ENCODE measurements at regions not wholly inside any gene's neighbourhood (a gene's known extent, or its start where the extent isn't known, plus 50 kb on each side); places are given as distances from the start of the nearest gene placed in this dataset.

DNA sequence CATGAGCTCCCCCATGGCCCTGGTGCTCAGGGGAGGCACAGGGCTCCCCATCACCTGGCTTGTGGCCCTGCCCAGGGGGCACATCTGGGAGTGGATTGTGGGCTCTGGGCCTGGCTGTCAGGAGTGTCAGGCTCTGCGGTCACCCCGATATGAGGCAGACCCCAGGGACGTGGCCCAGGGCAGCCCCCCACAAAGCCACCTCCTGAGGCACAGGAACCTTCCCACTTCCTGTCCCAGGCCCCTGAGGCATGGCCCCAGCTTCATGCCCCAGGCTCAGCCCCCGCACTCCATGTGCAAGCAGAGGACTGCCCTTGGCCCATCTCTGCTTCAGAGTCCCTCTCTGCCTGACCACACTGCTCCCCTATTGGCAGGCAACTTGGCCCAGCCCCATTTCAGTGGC, 160.3 kb downstream of the PCTP start:
- no peak overlapping the region for H3K4me3 ChIP-seq (ENCODE audit: low read length)
- H2AFZ ChIP-seq (ENCODE audit: low read length) = no peak overlapping the region
- H3K9me2 ChIP-seq (replicated peaks; ENCODE audit: insufficient read depth, low read length) = no peaks in the 10 kb centered on the region
- no peaks in the 10 kb centered on the region for H4K20me1 ChIP-seq (ENCODE audit: insufficient read depth, low read length)
- H3K36me3 ChIP-seq (replicated peaks; ENCODE audit: insufficient read depth, low read length) = no peaks in the 10 kb centered on the region
- H3K4me1 ChIP-seq (ENCODE audit: low read length) = no peaks in the 10 kb centered on the region
- no peaks in the 10 kb centered on the region for H3F3A ChIP-seq (ENCODE audit: insufficient read depth, low read length)
- H3K9ac ChIP-seq (ENCODE audit: low read length) = no peak overlapping the region
- TF ChIP-seq EZH2phosphoT487 (IDR thresholded peaks at IDR 0.05; ENCODE audit: low read length) (no peak), EZH2 (optimal IDR thresholded peaks at IDR 0.05; ENCODE audit: low read depth, low read length) (no peak)
- TF ChIP-seq, protein P1, sequence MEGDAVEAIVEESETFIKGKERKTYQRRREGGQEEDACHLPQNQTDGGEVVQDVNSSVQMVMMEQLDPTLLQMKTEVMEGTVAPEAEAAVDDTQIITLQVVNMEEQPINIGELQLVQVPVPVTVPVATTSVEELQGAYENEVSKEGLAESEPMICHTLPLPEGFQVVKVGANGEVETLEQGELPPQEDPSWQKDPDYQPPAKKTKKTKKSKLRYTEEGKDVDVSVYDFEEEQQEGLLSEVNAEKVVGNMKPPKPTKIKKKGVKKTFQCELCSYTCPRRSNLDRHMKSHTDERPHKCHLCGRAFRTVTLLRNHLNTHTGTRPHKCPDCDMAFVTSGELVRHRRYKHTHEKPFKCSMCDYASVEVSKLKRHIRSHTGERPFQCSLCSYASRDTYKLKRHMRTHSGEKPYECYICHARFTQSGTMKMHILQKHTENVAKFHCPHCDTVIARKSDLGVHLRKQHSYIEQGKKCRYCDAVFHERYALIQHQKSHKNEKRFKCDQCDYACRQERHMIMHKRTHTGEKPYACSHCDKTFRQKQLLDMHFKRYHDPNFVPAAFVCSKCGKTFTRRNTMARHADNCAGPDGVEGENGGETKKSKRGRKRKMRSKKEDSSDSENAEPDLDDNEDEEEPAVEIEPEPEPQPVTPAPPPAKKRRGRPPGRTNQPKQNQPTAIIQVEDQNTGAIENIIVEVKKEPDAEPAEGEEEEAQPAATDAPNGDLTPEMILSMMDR (IDR thresholded peaks at IDR 0.05; ENCODE audit: low read length) = no peak
- no peaks in the 10 kb centered on the region for H3K9me3 ChIP-seq (replicated peaks; ENCODE audit: insufficient read depth, low read length)
- no peak for DNase-seq
- no peaks in the 10 kb centered on the region for H3K79me2 ChIP-seq (ENCODE audit: low read length)
- H3K27ac ChIP-seq (ENCODE audit: low read length) = no peak overlapping the region
- H3K4me2 ChIP-seq (ENCODE audit: low read depth, low read length) = no peak overlapping the region
- no peaks in the 10 kb centered on the region for H3K27me3 ChIP-seq (replicated peaks; ENCODE audit: insufficient read depth, low read length)

DNA sequence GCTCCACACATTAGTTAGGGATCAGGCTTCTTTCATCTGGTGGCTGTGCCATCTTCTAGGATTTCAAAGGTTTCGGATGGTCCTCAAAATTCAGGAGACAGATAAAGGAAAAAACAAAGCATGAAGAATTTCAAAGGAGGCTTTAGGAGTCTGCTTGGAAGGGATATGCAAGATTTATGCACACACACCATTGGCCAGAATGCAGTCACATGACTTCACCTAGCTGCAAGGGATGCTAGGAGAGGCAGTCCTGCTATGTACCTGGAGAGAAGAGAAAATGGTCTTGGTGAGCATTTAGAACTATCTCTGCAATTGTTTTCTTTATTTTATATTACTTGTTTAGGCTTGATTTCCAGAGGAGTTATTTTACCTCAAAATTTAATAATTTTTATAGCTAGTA, 174.6 kb downstream of the PCTP start:
- Histone ChIP-seq H3K27me3 (replicated peaks; ENCODE audit: insufficient read depth, low read length) (no peaks in the 10 kb centered on the region), H3K27ac (ENCODE audit: low read length) (no peak overlapping the region), H3K4me1 (ENCODE audit: low read length) (no peaks in the 10 kb centered on the region), H3K4me3 (ENCODE audit: low read length) (no peak overlapping the region), H4K20me1 (ENCODE audit: insufficient read depth, low read length) (no peaks in the 10 kb centered on the region), H3K4me2 (ENCODE audit: low read depth, low read length) (no peak overlapping the region), H3K79me2 (ENCODE audit: low read length) (no peaks in the 10 kb centered on the region), H3K9me2 (replicated peaks; ENCODE audit: insufficient read depth, low read length) (no peaks in the 10 kb centered on the region), H3F3A (ENCODE audit: insufficient read depth, low read length) (no peaks in the 10 kb centered on the region), H3K9me3 (replicated peaks; ENCODE audit: insufficient read depth, low read length) (no peaks in the 10 kb centered on the region), H3K9ac (ENCODE audit: low read length) (no peak overlapping the region), H2AFZ (ENCODE audit: low read length) (no peak overlapping the region), H3K36me3 (replicated peaks; ENCODE audit: insufficient read depth, low read length) (no peaks in the 10 kb centered on the region)
- DNase-seq = no peak
- TF ChIP-seq EZH2 (optimal IDR thresholded peaks at IDR 0.05; ENCODE audit: low read depth, low read length) (no peak), EZH2phosphoT487 (IDR thresholded peaks at IDR 0.05; ENCODE audit: low read length) (no peak)
- TF ChIP-seq, protein P1 (IDR thresholded peaks at IDR 0.05; ENCODE audit: low read length) = no peak

DNA sequence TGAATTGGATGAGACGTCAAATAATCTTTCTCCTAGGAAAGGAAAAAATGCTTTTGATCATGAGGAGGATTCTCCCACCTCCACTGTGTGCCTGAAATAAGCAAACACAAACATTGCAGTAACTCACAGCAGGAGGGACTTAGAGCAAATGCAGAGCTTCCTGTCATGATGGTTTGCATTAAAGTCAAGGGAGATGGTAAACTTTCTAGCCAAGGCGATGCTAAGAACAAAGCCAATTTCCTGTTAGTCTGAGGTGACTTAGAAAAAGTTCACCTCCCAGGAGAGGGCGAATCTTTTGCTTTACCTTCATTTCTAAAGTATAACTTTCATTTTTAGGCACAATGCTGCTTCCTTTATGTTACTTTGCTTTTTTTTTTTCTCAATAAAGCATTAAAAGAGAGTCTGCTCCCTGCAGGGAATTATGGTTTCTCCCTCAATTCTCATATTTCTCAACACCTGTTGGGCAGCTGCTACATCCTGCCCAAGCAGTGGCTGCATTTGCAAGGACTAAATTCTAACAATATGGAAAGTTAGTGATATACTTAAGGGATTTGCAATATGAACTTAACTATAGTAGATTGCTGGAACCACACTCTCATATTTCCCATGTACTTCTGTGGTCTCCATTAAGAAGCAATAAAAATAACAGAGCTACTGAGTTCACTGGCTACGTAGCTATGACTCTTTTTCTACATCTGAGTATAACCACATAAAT, 175.6 kb downstream of the PCTP start:
- Histone ChIP-seq H3K27me3 (replicated peaks; ENCODE audit: insufficient read depth, low read length) (no peaks in the 10 kb centered on the region), H3F3A (ENCODE audit: insufficient read depth, low read length) (no peaks in the 10 kb centered on the region), H2AFZ (ENCODE audit: low read length) (no peak overlapping the region), H3K9me2 (replicated peaks; ENCODE audit: insufficient read depth, low read length) (no peaks in the 10 kb centered on the region), H3K27ac (ENCODE audit: low read length) (no peak overlapping the region; the same call in 1 of the 2 replicates), H3K9ac (ENCODE audit: low read length) (no peak overlapping the region), H4K20me1 (ENCODE audit: insufficient read depth, low read length) (no peaks in the 10 kb centered on the region), H3K36me3 (replicated peaks; ENCODE audit: insufficient read depth, low read length) (no peaks in the 10 kb centered on the region), H3K4me2 (ENCODE audit: low read depth, low read length) (no peak overlapping the region), H3K4me3 (ENCODE audit: low read length) (no peak overlapping the region), H3K4me1 (ENCODE audit: low read length) (no peaks in the 10 kb centered on the region), H3K79me2 (ENCODE audit: low read length) (no peaks in the 10 kb centered on the region), H3K9me3 (replicated peaks; ENCODE audit: insufficient read depth, low read length) (no peaks in the 10 kb centered on the region)
- peak; percentile 65 for DNase-seq
- no peak for TF ChIP-seq EZH2phosphoT487 (IDR thresholded peaks at IDR 0.05; ENCODE audit: low read length)
- TF ChIP-seq, protein P1 (IDR thresholded peaks at IDR 0.05; ENCODE audit: low read length) = no peak
- TF ChIP-seq EZH2 (optimal IDR thresholded peaks at IDR 0.05; ENCODE audit: low read depth, low read length) = no peak
